Body of pancreas (tissue), 4 donors: ENCODE measurements at regions not wholly inside any gene's neighbourhood (a gene's known extent, or its start where the extent isn't known, plus 50 kb on each side); places are given as distances from the start of the nearest gene placed in this dataset.

Source experiments
- ATAC-seq: fragments of 150-250 bp; one replicate; pipeline ENCODE4 v1.9.1; 2016
- DNase-seq, 4 donors: peaks; one replicate each; pipeline ENCODE4 v3.0.0-alpha.2; 2019
- H3K27ac ChIP-seq, 4 donors: fragments of 200-600 bp; sonication (generic); 1 replicate in 3 of 4; 2 replicates in 1 of 4; pipeline versions ENCODE4 v1.5.1 to v1.6.1; 2016 to 2019; ENCODE audit warnings: mild to moderate bottlenecking in 1 of 4, mixed read lengths in 1 of 4, moderate library complexity in 1 of 4
- H3K27me3 ChIP-seq, 2 donors: fragments of 200-600 bp; sonication (generic); one replicate each; pipeline ENCODE4 v1.6.0; 2016; ENCODE audit warnings: mild to moderate bottlenecking in 1 of 2
- H3K36me3 ChIP-seq, 2 donors: fragments of 200-600 bp; sonication (generic); replicated peaks in 1 of 2; 2 replicates each; pipeline ENCODE4 v1.5.1; 2016; ENCODE audit warnings: low read depth in 2 of 2; ENCODE audit not compliant: insufficient read depth in 1 of 2
- H3K4me1 ChIP-seq: fragments of 200-600 bp; sonication (generic); one replicate; pipeline ENCODE4 v1.6.0; 2016
- H3K4me3 ChIP-seq, 2 donors: fragments of 200-600 bp; sonication (generic); 1 replicate in 1 of 2; 2 replicates in 1 of 2; pipeline ENCODE4 v1.5.1; 2016 to 2019
- H3K9me3 ChIP-seq, 3 donors: fragments of 200-600 bp; sonication (generic); 1 replicate in 2 of 3; 2 replicates in 1 of 3; pipeline ENCODE4 v1.5.1; 2016
- POLR2A ChIP-seq, 3 donors: fragments of 450-650 bp; IDR thresholded peaks; one replicate each; pipeline ENCODE4 v1.6.1; 2016; ENCODE audit warnings: antibody characterized with exemption in 3 of 3, mild to moderate bottlenecking in 2 of 3
- WGBS, 2 donors: methylation state at CpG; one replicate each; pipeline ENCODE4 v1.1.5; 2017; 5-methylcytosine and 5-hydroxymethylcytosine counted together
- intact Hi-C: fragments of 100-400 bp; cut with DNase I; formaldehyde crosslinking; loops from one replicate; pipeline ENCODE4 v1.15.1; 2023
- TF ChIP-seq, protein P1 (sequence below), 7 experiments: fragments of 450-650 bp in 4 of 7; fragments of 200-600 bp in 3 of 7; sonication (generic) in 3 of 7; IDR thresholded peaks; one replicate each; pipeline ENCODE4 v1.5.1; 2016 to 2019; ENCODE audit warnings: antibody characterized with exemption in 7 of 7

DNA sequence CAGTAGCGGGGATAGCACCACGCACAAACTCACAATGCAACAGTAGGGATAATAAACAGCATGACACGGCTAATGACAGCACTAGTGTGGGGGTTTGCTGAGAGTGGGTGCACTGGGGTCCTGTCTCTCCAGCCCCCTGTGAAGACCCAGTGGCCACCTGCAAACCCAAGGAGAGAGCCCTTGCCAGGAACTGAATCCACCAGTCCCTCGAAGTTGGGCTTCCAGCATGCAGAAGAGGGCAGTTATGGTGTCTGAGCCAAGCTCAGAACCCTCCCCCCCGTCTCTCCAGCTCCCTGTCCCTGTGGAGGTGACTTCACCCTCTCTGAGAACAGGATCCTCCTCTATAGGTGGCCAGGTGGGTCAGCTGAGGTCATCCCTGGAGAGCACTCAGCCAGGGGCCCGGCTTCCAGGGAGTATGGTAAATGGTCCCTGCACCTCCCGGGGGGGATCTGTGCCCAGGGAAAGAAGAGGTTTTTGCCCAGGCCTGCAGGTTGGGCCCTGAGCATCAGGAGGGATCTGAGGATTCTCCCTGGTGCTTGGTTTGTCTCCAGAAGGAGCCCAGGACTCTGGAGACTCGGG, 86.3 kb upstream of the PRR5 start:
- Histone ChIP-seq H3K4me1 (no peaks in the 10 kb centered on the region), H3K36me3 (no peaks in the 10 kb centered on the region), H3K9me3 (peaks cover 0 to 20% (median 0%) of the 10 kb centered on the region in 3 donors), H3K27ac (no peak overlapping the region), H3K4me3 (no peak overlapping the region), H3K27me3 (peaks cover 0 to 4% of the 10 kb centered on the region in 2 donors)
- intact Hi-C loops = no loop called here
- 72 to 73% methylated on average over 4 to 8 of the region's 8 CpGs for WGBS, 2 donors
- DNase-seq (no peak), ATAC-seq (no peak)
- TF ChIP-seq, protein P1, sequence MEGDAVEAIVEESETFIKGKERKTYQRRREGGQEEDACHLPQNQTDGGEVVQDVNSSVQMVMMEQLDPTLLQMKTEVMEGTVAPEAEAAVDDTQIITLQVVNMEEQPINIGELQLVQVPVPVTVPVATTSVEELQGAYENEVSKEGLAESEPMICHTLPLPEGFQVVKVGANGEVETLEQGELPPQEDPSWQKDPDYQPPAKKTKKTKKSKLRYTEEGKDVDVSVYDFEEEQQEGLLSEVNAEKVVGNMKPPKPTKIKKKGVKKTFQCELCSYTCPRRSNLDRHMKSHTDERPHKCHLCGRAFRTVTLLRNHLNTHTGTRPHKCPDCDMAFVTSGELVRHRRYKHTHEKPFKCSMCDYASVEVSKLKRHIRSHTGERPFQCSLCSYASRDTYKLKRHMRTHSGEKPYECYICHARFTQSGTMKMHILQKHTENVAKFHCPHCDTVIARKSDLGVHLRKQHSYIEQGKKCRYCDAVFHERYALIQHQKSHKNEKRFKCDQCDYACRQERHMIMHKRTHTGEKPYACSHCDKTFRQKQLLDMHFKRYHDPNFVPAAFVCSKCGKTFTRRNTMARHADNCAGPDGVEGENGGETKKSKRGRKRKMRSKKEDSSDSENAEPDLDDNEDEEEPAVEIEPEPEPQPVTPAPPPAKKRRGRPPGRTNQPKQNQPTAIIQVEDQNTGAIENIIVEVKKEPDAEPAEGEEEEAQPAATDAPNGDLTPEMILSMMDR (IDR thresholded peaks at IDR 0.05) = no peak
- TF ChIP-seq POLR2A (IDR thresholded peaks at IDR 0.05) = no peak

DNA sequence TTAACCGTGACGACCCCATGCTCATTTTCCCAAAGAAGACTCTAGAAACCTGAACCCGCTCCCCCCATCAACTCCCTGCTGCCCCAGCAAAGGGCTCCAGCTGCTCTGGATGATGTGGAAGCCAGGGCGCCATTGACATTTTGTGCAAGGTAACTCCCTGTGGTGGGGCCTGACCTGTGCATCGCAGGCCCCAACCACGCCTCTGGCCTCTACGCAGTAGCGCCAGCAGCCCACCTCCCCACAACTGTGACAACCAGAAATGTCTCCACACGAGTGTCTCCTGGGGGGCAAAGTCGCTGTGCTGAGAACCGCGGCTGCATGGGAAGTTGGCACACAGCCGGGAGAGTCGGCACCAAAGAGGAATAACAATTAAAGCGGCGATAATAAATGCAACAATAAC, 86.9 kb upstream of the PRR5 start:
- peaks cover 0 to 20% (median 0%) of the 10 kb centered on the region in 3 donors for H3K9me3 ChIP-seq
- intact Hi-C loops = no loop called here
- H3K27me3 ChIP-seq = peaks cover 0 to 4% of the 10 kb centered on the region in 2 donors
- H3K4me1 ChIP-seq = no peaks in the 10 kb centered on the region
- TF ChIP-seq, protein P1 (IDR thresholded peaks at IDR 0.05) = no peak
- TF ChIP-seq POLR2A (IDR thresholded peaks at IDR 0.05) = no peak
- H3K4me3 ChIP-seq = no peak overlapping the region
- DNase-seq (no peak), ATAC-seq (no peak)
- WGBS, 2 donors = 88% methylated on average over 16 of the region's 16 CpGs
- H3K27ac ChIP-seq = no peak overlapping the region
- H3K36me3 ChIP-seq = no peaks in the 10 kb centered on the region

DNA sequence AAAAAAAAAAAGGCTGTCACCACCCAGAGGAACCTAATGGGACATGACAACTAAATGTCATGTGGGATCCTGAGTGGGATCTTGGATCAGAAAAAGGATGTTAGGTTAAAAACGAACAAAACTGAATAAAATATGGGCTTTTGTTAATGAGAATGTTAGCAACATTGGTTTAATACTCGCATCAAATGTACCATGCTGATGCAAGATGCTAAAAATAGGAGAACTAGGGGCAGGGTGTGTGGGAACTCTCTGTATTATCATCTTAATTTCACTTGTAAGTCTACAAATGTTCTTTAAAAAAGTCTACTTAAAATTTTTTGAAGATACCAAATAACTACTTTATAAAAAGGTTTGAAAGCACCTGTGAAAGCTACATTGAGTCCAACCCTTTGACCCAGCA, 88.8 kb upstream of the PRR5 start:
- Histone ChIP-seq H3K27me3 (no peaks in the 10 kb centered on the region), H3K36me3 (no peaks in the 10 kb centered on the region), H3K4me1 (no peaks in the 10 kb centered on the region), H3K27ac (no peak overlapping the region), H3K4me3 (no peak overlapping the region), H3K9me3 (peaks cover 0 to 20% (median 0%) of the 10 kb centered on the region in 3 donors)
- intact Hi-C loops = no loop called here
- WGBS, 2 donors = 51 to 56% methylated on average over 2 of the region's 2 CpGs
- TF ChIP-seq, protein P1 (IDR thresholded peaks at IDR 0.05) = no peak
- TF ChIP-seq POLR2A (IDR thresholded peaks at IDR 0.05) = no peak
- ATAC-seq (no peak), DNase-seq (no peak)

DNA sequence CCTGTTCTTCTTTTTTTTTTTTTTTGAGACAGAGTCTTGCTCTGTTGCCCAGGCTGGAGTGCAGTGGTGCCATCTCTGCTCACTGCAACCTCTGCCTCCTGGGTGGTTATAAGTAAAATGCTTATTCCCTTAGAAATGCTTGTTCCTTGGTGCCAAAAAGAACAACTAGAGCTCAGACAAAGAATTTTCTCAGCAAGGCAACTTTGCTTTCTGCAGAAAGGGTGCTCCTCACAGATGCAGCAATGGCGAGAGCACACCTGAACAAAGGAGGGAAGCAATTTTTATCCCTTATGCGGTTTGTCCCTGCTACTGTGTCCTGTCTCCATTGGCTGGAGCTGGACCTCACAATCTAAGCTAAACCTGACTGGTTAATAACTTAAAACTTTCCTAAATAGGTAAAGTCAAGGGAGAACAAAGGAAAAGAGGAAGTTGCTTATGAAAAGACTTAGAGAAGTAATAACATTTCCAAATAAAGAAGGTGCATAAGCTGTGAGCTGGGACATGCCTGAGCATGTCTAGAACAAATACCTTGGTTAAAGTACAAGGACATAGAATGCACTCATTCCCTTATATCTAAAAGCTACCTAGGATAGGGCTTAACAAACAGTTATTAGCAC, 90.0 kb upstream of the PRR5 start:
- no peak overlapping the region for H3K4me3 ChIP-seq
- intact Hi-C loops = no loop called here
- peaks cover 0 to 20% (median 0%) of the 10 kb centered on the region in 3 donors for H3K9me3 ChIP-seq
- WGBS, 2 donors = 74 to 83% methylated on average over 2 of the region's 2 CpGs
- no peak for TF ChIP-seq POLR2A (IDR thresholded peaks at IDR 0.05)
- no peak for ATAC-seq
- H3K27ac ChIP-seq = no peak overlapping the region
- no peak for DNase-seq
- no peaks in the 10 kb centered on the region for H3K27me3 ChIP-seq
- no peaks in the 10 kb centered on the region for H3K36me3 ChIP-seq
- H3K4me1 ChIP-seq = no peaks in the 10 kb centered on the region

DNA sequence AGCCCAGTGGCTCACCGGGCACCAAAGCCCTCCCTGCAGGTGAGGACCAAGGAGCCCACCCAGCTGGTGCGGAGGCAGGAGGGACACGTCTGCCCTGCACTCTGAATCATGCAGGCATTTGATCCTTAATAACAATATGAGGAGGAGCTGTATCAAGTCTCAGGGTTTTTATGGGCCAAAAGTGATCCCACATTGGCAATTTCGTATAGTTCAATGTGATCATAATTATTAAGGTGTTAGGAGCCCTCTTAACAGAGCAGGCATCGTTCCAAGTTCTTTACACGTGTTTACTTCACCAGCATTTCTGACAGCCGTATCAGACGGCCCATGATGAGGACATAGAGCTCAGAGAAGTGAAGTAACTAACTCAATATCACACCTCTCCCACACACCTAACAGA, 91.9 kb upstream of the PRR5 start:
- Histone ChIP-seq H3K36me3 (no peaks in the 10 kb centered on the region), H3K4me1 (no peaks in the 10 kb centered on the region), H3K27me3 (no peaks in the 10 kb centered on the region), H3K27ac (no peak overlapping the region), H3K9me3 (peaks cover 0 to 20% (median 0%) of the 10 kb centered on the region in 3 donors), H3K4me3 (no peak overlapping the region)
- WGBS, 2 donors = 65 to 66% methylated on average over 8 of the region's 8 CpGs
- DNase-seq = no peak
- ATAC-seq = no peak
- TF ChIP-seq, protein P1 (IDR thresholded peaks at IDR 0.05) = no peak
- TF ChIP-seq POLR2A (IDR thresholded peaks at IDR 0.05) = no peak
- intact Hi-C loops = no loop called here
